GM23338 (cell line): ENCODE measurements at regions not wholly inside any gene's neighbourhood (a gene's known extent, or its start where the extent isn't known, plus 50 kb on each side); places are given as distances from the start of the nearest gene placed in this dataset.

Source experiments
- ATAC-seq: fragments of 200-7000 bp; cut with Tn5 transposase; 3 replicates; pipeline ENCODE4 v1.9.1; 2020
- DNase-seq: peaks from one replicate; pipeline ENCODE4 v3.0.0-alpha.2; 2015; ENCODE audit warnings: low spot score
- H2AFZ ChIP-seq: fragments of 200-600 bp; sonication (generic); 2 replicates; pipeline ENCODE4 v1.8.0; 2016; ENCODE audit warnings: antibody characterized with exemption, mild to moderate bottlenecking, moderate library complexity
- H3F3A ChIP-seq: fragments of 200-600 bp; sonication (generic); replicated peaks from 2 replicates; pipeline ENCODE4 v1.8.0; 2017; ENCODE audit warnings: antibody characterized with exemption, mixed run types, low read depth
- H3K27ac ChIP-seq: fragments of 200-600 bp; sonication (generic); 2 replicates; pipeline ENCODE4 v1.6.1; 2016; ENCODE audit warnings: low read depth
- H3K27me3 ChIP-seq: fragments of 200-600 bp; sonication (generic); 2 replicates; pipeline ENCODE4 v1.8.0; 2016; ENCODE audit warnings: mild to moderate bottlenecking, mixed run types, moderate library complexity; ENCODE audit not compliant: insufficient read depth
- H3K36me3 ChIP-seq: fragments of 200-600 bp; sonication (generic); 2 replicates; pipeline ENCODE4 v1.8.0; 2016; ENCODE audit warnings: mild to moderate bottlenecking; ENCODE audit not compliant: insufficient read depth
- H3K4me1 ChIP-seq: fragments of 200-600 bp; sonication (generic); 2 replicates; pipeline ENCODE4 v1.8.0; 2016; ENCODE audit warnings: mild to moderate bottlenecking, moderate library complexity; ENCODE audit not compliant: insufficient read depth
- H3K4me2 ChIP-seq: fragments of 200-600 bp; sonication (generic); 2 replicates; pipeline ENCODE4 v1.7.1; 2017; ENCODE audit warnings: mixed run types
- H3K4me3 ChIP-seq: fragments of 200-600 bp; sonication (generic); 2 replicates; pipeline ENCODE4 v1.6.1; 2016; ENCODE audit warnings: mixed run types
- H3K79me2 ChIP-seq: fragments of 200-600 bp; sonication (generic); replicated peaks from 2 replicates; pipeline ENCODE4 v1.8.0; 2017; ENCODE audit warnings: mild to moderate bottlenecking; ENCODE audit not compliant: insufficient read depth
- H3K9me2 ChIP-seq: fragments of 200-600 bp; sonication (generic); 2 replicates; pipeline ENCODE4 v1.8.0; 2017; ENCODE audit not compliant: insufficient read depth
- H4K20me1 ChIP-seq: fragments of 200-600 bp; sonication (generic); replicated peaks from 2 replicates; pipeline ENCODE4 v1.8.0; 2017; ENCODE audit warnings: mild to moderate bottlenecking; ENCODE audit not compliant: insufficient read depth
- H3K27ac Mint-ChIP-seq: 2 replicates; pipeline ENCODE4 v1.8.0; 2020; ENCODE audit warnings: inconsistent platforms, mild to moderate bottlenecking, moderate library complexity, mixed read lengths
- H3K27me3 Mint-ChIP-seq: 3 replicates; pipeline ENCODE4 v1.8.0; 2022; ENCODE audit warnings: low read depth, mild to moderate bottlenecking, moderate library complexity, mixed read lengths, inconsistent platforms; ENCODE audit not compliant: insufficient read depth, poor library complexity
- H3K36me3 Mint-ChIP-seq: 3 replicates; pipeline ENCODE4 v1.8.0; 2021; ENCODE audit warnings: low read depth, mild to moderate bottlenecking, inconsistent platforms, moderate library complexity, mixed read lengths
- H3K4me1 Mint-ChIP-seq: 3 replicates; pipeline ENCODE4 v1.8.0; 2020; ENCODE audit warnings: mild to moderate bottlenecking, inconsistent platforms, mixed read lengths
- H3K4me3 Mint-ChIP-seq: 3 replicates; pipeline ENCODE4 v1.8.0; 2021; ENCODE audit warnings: moderate library complexity, mild to moderate bottlenecking, inconsistent platforms, mixed read lengths
- H3K9me3 Mint-ChIP-seq: 3 replicates; pipeline ENCODE4 v1.8.0; 2020; ENCODE audit warnings: moderate library complexity, mild to moderate bottlenecking, inconsistent platforms, mixed read lengths
- CREB1 ChIP-seq: fragments of 250-450 bp; sonication (Bioruptor Pico); IDR thresholded peaks from 2 replicates; pipeline ENCODE4 v1.5.0; 2020; ENCODE audit warnings: low read depth, mild to moderate bottlenecking, moderate library complexity
- CTCF ChIP-seq, 2 experiments: fragments of 200-600 bp in 1 of 2; sonication (generic) in 1 of 2; conservative IDR thresholded peaks; 2 replicates each; pipeline versions ENCODE4 v1.5.1 to v1.6.1; 2016 to 2017; ENCODE audit warnings: antibody characterized with exemption in 2 of 2, low read depth in 2 of 2, mild to moderate bottlenecking in 2 of 2, moderate library complexity in 1 of 2
- EZH2 ChIP-seq: fragments of 200-600 bp; sonication (generic); IDR thresholded peaks from one replicate; pipeline ENCODE4 v1.8.0; 2017; ENCODE audit warnings: antibody characterized with exemption, mild to moderate bottlenecking, low read depth; ENCODE audit not compliant: unreplicated experiment
- EZH2phosphoT487 ChIP-seq: fragments of 200-600 bp; sonication (generic); IDR thresholded peaks from one replicate; pipeline ENCODE4 v1.8.1; 2018; ENCODE audit warnings: antibody characterized with exemption; ENCODE audit not compliant: unreplicated experiment
- JUNB ChIP-seq: IDR thresholded peaks from one replicate; pipeline ENCODE4 v1.6.1; 2016; ENCODE audit warnings: antibody characterized with exemption; ENCODE audit not compliant: unreplicated experiment
- NANOG ChIP-seq: IDR thresholded peaks from 2 replicates; pipeline ENCODE4 v1.6.1; 2016; ENCODE audit warnings: antibody characterized with exemption, borderline replicate concordance
- POLR2AphosphoS5 ChIP-seq: IDR thresholded peaks from 2 replicates; pipeline ENCODE4 v1.6.1; 2016; ENCODE audit warnings: antibody characterized with exemption, low read depth
- REST ChIP-seq: IDR thresholded peaks from one replicate; pipeline ENCODE4 v1.6.1; 2018; ENCODE audit warnings: antibody characterized with exemption; ENCODE audit not compliant: unreplicated experiment
- STAT1 ChIP-seq: IDR thresholded peaks from one replicate; pipeline ENCODE4 v1.6.1; 2016; ENCODE audit warnings: antibody characterized with exemption; ENCODE audit not compliant: unreplicated experiment
- ZNF114 ChIP-seq: fragments of 250-450 bp; sonication (Bioruptor Pico); IDR thresholded peaks from 2 replicates; pipeline ENCODE4 v1.5.0; 2020; ENCODE audit warnings: mild to moderate bottlenecking, moderate library complexity
- ZNF331 ChIP-seq: fragments of 250-450 bp; sonication (Bioruptor Pico); IDR thresholded peaks from 2 replicates; pipeline ENCODE4 v1.5.0; 2020; ENCODE audit warnings: low read depth, mild to moderate bottlenecking, moderate library complexity
- ZNF462 ChIP-seq: fragments of 250-450 bp; sonication (Bioruptor Pico); IDR thresholded peaks from 2 replicates; pipeline ENCODE4 v1.5.0; 2020; ENCODE audit warnings: mild to moderate bottlenecking, moderate library complexity
- TF ChIP-seq, protein P1 (sequence below): IDR thresholded peaks from 2 replicates; pipeline ENCODE4 v1.6.1; 2016; ENCODE audit warnings: antibody characterized with exemption

- TF ChIP-seq ZNF462 (CRISPR knock-in tag) (no peak), EZH2 (no peak), ZNF331 (CRISPR knock-in tag) (no peak), POLR2AphosphoS5 (no peak), CREB1 (no peak)
- TF ChIP-seq, protein P1, sequence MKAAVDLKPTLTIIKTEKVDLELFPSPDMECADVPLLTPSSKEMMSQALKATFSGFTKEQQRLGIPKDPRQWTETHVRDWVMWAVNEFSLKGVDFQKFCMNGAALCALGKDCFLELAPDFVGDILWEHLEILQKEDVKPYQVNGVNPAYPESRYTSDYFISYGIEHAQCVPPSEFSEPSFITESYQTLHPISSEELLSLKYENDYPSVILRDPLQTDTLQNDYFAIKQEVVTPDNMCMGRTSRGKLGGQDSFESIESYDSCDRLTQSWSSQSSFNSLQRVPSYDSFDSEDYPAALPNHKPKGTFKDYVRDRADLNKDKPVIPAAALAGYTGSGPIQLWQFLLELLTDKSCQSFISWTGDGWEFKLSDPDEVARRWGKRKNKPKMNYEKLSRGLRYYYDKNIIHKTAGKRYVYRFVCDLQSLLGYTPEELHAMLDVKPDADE: no peak
Observed at GRCh38 chr21:31406510-31406909, 62.4 kb upstream of the TIAM1 start (continued).

DNA sequence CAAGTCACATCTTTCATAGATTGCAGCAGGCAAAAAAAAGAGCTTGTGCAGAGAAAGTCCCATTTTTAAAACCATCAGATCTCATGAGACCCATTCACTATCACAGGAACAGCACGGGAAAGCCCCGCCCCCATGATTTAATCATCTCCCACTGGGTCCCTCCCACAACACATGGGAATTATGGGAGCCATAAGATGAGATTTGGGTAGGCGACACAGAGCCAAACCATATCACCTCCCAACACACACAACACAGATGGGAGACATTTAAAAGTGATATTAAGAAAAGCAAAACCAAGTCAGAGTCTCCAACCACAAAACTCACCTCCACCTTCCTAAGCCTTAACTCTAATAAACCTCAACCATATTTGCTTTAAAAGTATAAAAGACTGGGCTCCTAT is 61.5 kb upstream of the TIAM1 start:
- Histone ChIP-seq H3F3A (no peaks in the 10 kb centered on the region), H3K4me1 (peaks cover 10% of the 10 kb centered on the region; the same call in 1 of the 2 replicates), H3K9me2 (no peaks in the 10 kb centered on the region), H3K4me2 (no peak overlapping the region), H3K4me3 (no peak overlapping the region), H3K27ac (no peak overlapping the region), H3K79me2 (peaks cover 8% of the 10 kb centered on the region), H4K20me1 (no peaks in the 10 kb centered on the region), H3K36me3 (no peaks in the 10 kb centered on the region), H3K27me3 (no peaks in the 10 kb centered on the region), H2AFZ (no peak overlapping the region)
- no peak for ATAC-seq
- H3K9me3 Mint-ChIP-seq: no peaks in the 10 kb centered on the region
- DNase-seq: no peak
- peaks cover 8% of the 10 kb centered on the region; the same call in 2 of the 3 replicates for H3K4me1 Mint-ChIP-seq
- no peaks in the 10 kb centered on the region for H3K36me3 Mint-ChIP-seq
- peak overlapping the region; percentile 24 for H3K27ac Mint-ChIP-seq
- H3K4me3 Mint-ChIP-seq: no peak overlapping the region
- H3K27me3 Mint-ChIP-seq: peaks cover 4% of the 10 kb centered on the region
- TF ChIP-seq CREB1 (no peak), EZH2phosphoT487 (no peak), REST (no peak), POLR2AphosphoS5 (no peak), JUNB (no peak), ZNF331 (CRISPR knock-in tag) (no peak), NANOG (no peak), ZNF114 (CRISPR knock-in tag) (no peak), STAT1 (no peak), CTCF (conservative IDR thresholded peaks at IDR 0.05; ENCODE audit: low read depth in 2 of 2) (no peak; a peak in 1 of 4 replicates), EZH2 (no peak)
